NCI-H146 treated with DMSO at 0.1 percent for 48 hours (cell line): ENCODE measurements at regions not wholly inside any gene's neighbourhood (a gene's known extent, or its start where the extent isn't known, plus 50 kb on each side); places are given as distances from the start of the nearest gene placed in this dataset.

Source experiments
- DNase-seq: peaks from one replicate; lab custom pipeline; 2025; ENCODE audit not compliant: unreplicated experiment; lab: John Stamatoyannopoulos, UW

DNA sequence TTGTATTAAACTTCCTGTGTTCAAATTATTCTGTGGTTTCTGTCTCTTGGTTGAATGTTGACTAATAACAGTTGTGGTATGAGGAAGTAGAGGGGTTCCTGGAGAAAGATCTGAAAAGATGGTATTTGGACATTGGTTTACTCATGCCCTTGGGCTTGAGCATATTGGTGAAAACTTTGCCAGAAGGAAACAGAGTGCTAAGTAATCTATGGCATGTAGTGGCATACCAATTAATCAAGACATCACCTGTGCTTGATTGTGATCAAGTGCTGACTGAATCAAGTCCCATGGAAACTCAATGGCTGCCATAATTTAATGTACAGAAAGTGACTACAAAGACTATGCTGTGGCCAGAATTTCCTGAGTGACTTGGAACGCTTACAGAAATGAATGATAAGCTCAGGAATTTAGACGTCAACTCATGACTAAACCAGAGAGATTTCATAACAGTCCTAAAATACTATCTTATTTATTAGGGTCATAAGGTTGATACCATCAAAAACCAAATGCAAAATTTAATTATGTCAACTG is 2062.9 kb downstream of the ARAP2 start:
- DNase-seq: no peak

DNA sequence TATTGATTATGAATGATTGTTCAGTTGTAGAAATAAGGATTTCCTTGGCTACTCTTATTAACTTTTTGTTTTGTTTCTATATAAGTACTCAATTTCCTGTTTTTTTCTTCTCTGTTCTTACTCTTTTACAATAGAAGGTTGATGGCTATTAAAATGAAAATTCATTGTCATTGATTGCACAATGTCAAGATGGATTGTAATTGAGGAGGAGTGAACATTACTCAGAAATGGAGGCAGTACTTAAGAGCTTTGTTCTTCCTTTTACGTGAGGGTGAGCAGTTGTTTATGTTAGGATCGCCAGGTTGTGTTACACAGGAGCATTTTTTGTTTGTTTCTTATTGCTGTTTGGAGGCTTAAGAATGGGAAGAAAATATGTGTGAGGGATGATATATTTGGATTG is 2062.4 kb downstream of the ARAP2 start:
- no peak for DNase-seq

DNA sequence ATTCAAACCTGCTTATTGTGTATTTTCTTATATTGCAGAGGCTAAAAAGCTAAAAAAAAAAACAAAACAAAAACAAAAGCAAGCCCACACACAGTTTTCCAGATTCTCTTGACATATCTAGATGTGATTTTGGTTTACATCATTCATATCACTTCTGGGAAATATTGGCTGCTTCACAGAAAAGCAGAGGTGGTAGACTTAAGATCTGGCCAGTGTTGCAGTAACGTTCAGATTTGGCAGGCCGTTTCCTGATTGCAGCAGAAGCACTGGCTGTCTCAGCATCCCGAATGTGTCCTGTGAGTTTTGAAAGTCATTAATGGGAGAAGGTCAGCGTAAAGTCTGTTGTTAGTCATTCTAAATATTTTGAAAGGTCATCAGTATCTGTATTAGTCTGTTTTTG is 2062.0 kb downstream of the ARAP2 start:
- no peak for DNase-seq

DNA sequence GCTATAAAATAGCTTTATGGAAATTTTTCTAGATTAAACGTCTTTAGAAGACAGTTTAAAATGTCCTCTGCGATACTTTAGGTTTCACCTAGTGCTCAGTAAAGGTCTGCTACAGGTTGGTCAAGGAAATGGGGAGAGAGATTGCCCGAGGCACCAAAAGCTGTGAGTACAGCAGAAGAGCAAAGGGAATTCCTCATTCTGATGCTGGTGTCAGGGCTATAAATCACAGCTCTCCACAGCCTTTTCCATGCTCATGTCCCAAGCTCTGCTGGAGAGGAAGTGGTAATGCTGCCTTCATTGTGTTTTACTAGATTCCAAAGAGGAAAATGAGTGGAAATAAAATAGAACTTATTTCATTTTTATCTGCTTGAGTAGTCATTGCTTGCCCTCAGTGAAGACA is 2060.4 kb downstream of the ARAP2 start:
- DNase-seq: no peak

DNA sequence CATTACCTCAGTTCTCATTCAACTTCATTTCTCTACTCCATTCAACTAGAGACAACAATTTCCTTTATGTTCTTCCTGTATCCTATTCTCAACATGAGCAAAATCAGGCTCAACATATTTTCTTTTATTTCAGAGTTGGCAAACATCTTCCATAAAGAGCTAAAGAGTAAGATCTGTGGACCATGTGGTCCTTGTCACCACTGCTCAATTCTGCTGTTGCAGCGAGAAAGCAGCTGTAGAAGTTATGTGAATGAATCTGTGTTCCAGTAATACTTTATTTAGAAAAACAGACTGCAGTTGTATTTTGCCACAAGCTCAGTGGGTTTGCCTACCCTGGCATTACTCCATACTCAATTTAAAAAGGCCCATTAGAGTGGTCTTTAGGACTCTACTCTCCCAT is 2057.3 kb downstream of the ARAP2 start:
- DNase-seq: no peak

DNA sequence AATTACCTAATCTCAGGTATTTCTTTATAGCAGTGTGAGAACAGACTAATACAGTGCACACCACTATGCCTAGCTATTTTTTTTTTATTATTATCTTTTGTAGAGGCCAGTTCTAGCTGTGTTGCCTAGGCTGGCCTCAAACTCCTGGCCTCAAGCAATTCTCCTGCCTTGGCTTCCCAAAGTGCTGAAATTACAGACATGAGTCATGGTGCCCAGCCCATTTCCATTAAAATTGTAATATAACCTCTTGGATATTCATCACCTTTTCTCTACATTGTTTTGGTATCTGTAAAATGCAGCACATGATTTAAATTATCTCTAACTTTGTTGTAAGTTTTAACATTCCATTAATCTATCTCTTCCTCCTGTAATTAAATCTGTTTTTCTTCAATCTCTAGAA is 2052.9 kb downstream of the ARAP2 start:
- no peak for DNase-seq

DNA sequence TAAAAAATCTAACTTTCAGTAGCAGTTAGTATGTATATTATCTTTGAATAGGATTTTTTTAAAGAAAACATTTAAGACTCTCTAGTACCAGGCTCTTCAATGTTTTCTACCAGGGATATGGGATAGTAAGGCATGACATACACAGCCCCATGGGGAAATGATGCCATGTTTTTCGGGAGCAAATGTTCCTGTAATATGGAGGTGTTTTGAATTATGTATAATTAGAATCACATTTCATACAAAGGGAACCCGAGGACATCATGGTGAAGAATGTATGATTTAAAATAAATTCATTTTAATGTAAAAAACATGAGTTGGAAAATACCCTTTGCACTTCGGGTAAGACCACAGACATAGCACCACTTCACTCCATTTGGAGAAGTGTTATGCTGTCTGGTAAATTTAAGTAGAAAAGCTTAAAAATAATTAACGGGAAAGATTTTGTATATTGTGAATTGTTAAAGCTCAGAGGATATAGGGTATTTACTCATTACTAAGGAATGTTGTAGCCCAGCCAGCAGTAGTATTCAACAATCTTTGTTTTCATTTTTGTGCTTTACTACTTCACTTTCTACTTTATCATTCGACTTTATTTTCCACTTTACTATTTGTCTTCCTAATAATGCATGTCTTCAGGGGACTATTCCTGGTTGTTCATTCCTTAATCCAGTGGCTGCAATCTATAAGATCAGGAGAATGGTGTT is 2050.7 kb downstream of the ARAP2 start:
- no peak for DNase-seq

DNA sequence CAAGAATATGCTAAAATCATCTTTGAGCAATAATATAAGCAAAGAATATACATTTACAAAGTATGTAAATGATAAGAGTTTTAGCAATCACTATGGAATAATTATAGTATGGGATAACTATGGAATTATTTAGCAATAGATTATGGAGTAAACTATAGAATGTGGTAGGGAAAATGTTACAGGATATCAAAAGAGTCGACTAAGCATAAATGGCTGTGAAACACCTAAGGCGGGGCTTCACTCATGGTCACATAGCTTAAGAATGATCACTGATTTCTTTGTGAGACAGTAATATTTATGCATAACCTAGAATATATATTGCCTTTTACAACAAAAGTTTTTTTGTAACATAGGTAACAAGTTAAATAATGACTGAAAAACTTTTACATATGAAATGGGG is 2049.7 kb downstream of the ARAP2 start:
- DNase-seq: no peak

DNA sequence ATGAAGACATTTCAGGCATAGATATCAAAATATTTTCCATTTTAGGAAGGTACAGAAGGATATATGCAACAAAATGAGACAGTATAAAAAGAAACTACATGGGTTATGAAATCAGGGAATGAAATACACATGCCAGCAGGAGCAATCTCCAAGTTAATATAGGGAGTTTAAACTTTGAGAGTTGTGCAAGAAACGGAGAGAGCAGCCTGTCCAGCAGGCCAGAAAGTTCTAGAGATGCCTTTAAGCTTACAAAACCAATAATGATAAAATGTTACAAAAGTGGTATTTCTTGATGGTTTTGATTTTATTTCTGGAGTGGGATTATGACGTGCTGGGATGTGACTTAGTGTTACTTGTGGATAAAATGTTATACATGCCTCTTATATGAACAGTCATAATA is 2047.9 kb downstream of the ARAP2 start:
- no peak for DNase-seq

DNA sequence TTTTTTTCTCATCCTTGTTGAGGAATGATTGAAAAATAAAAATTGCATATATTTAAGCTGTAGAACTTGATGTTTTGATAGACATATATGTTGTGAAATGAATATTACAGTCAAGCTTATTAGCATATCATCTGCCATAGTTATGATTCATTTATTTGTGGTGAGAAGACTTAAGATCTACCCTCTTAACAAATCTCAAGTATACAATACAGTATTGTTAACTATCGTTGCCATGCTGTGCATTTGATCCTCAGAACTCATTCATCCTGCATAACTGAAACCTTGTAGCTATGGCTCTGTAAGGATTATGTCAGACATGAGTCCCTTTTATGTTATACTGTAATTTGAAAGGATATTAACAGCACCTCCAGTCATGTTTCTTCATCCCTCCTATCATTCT is 2045.3 kb downstream of the ARAP2 start:
- no peak for DNase-seq

DNA sequence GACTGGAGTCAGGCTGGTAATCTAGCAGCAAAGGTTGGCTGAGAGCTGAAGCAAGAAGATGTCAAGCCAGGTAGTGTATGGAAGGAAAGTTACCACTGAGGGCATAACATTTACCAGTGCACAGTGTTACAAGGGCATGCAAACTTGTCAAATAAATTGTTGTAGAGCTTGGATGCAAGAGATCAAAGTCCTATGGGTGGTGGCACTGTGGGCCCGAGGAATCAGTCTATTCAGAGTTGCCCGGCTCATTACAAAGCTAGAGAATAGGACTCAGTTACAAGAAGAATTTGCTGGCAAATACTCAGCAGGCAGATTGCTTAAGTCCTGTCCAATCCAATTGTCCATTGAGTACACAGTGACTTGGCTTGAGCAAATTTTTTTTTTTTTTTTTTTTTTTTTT is 2043.8 kb downstream of the ARAP2 start:
- no peak for DNase-seq

DNA sequence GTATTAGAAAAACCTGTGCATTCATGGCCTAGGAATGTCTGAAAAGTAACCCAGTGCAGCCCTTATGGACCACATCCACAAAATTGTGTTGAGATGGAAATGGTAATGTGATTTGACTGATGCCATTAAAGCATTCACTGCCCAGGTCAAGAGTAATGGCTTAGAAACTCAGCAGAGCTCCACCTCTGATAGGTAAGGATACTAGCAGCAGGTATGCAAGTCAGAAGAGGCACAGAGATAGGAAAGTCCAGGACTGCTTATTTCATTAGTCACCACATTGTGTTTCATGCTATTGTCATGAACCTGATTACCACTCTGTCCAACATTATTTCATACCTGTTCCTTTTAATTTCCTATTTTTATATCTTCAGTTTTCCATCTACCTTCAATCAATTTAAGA is 2042.2 kb downstream of the ARAP2 start:
- no peak for DNase-seq

DNA sequence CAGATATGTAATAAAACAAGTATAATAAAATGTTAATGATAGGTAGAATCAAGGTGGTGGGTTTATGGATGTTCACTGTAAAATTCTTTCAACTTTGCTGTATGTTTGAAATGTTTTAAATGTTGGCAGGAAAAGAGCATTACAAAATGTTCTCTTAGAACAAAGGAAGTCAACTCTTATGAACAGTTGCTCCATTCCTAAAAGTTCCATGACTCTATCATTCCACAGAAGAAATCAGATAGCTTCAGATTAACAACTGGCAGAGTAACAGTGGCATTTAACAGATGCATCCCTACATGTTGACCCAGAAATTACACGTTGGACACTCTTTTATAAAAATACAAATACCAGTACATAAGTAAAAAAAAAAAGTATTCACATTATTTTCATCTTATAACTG is 2023.7 kb downstream of the ARAP2 start:
- DNase-seq: no peak

DNA sequence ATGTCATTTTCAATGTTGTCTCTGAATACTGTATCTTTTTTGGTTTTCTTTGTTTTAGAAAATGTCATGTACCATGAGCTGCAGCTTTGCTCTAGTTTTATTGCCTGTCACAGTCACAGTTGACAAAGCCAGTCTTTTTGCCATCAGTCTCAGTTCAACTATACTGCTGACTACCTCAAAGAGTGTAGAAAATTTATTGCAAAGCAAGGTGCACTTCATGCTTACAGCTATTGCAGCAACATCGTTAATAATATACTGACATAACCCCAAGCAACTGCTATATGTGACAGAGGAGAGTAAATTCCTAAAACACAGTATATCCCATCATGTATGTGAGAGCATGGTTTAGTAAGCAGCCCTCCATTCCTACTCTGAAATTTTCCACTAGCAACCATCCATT is 2022.3 kb downstream of the ARAP2 start:
- DNase-seq: no peak

DNA sequence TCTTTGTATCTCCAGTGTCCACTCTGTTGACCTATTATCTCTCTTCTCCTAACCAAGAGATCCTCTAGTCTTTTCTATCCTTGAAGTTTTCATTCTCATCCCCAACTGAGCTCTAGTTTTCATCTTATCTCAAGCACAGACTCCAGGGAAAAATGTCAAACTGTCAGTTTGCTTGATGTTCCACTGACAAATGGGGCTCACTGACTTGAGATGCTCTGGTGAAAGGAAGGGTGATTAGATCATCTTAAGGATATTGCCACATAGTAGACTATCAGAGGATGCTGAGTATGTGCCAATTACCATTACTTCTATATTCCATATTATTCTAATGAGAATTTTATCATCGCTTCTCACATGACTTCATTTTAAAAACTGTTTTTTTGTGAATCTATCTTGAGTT is 2008.2 kb downstream of the ARAP2 start:
- DNase-seq: no peak

DNA sequence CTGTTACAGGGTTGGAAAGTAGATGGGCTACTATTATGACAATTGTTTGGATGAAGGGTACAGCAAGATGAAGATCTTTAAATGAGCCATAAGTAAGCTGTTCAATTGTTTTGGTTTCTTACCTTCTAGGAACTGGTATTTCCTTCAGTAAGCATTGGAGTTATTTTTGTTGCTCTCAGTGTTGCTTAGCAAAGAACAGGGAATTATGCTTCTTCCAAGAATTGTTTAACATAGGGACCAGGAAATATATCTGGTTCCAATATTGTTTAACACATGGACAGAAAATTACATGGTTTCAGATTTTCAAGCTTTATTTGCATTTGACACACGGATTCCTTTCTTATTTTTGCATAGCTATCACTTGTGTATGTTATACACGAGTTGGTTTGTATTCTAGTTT is 1999.0 kb downstream of the ARAP2 start:
- DNase-seq: no peak

DNA sequence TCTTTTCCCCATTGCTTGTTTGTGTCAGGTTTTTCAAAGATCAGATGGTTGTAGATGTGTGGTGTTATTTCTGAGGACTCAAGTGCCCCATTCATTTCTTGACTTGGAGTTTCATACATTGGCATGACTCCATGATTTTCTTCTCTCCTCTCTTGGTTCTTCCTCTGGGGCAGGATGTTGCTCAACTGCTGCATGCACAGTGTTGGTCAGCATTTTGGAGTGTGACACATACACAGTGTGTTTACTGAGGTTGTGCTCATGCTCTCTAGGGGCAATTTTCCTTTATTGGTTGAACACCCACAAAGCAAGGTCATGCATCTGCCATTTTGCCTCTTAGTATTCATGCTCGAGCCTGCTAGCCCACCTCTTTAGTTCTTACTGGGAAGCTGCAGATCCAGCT is 1993.8 kb downstream of the ARAP2 start:
- no peak for DNase-seq

DNA sequence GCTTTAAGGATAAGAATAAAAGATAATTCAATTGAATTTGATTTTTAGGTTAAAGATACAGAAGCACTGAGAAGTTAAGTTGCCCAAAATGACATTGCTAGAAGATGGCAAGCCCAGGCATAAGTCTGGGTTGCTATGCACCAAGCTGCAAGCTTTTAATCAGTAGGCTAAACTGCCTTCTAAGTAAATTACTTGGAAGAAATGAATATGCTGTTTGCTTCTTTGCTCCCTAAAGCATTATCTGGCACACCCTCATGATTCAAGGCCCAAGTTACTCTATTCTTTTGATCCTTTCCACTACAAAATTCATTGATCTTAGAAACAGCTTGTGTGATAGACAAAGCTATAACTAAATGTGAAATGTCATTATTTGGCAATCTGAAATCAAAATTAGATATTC is 1991.1 kb downstream of the ARAP2 start:
- DNase-seq: no peak

DNA sequence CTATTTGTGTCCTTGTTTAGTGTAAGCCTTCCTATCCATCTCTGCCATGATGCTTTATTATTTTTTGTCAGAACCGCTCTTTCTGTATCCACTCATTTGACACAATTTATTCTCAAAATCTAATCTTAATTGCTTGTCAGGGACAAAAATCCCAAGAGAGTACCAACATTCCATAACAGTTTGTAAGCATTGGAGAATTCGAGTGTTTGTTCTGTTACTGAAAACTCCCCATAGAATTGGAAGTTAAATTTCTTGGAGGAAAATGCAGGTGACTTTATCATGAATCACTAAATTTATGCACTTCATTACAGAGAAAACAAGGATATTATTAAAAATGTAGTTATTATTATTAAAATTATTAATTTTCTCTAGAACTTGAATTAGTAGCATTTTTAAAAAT is 1986.1 kb downstream of the ARAP2 start:
- no peak for DNase-seq

DNA sequence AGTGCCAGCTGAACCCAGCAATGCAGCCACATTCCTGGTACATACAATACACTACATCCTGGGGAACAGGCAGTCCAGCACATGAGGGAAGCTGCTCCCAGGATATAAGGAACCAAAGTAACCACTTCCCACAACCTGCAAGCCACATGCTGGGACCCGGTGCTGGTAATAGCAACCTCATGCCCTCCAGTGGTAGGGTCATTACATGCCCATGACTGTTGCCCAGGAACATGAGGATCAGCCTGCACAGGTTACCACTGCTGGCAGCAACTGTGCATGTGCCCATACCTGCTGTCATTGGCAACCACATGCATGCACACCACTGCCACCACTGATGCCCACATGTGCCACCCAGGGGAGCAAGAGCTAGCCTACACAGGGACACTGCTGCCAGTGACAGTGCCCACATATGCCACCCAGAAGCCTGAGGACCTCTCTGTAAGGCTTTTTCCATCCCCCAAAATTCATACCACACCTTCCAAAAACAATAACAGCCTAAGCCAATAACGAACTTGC is 1982.5 kb downstream of the ARAP2 start:
- DNase-seq: no peak

DNA sequence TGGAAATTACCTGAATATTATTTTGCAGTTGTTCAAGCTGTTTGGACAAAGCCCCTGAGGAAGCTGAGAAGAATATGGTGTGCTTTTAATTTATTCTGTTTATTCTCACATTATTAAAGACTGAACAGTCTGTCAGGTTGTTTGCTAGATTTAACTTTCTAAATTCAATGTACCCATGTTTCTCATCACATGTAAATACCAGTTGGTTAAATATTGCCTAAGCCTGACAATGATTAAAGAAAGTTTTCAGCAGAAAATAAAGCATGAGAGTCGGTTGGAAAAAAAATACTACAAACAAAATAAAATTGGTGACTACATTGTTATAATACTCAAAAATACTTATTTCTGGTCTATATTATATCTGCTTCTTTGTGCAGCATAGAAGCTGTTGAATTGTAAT is 1974.7 kb downstream of the ARAP2 start:
- DNase-seq: no peak

DNA sequence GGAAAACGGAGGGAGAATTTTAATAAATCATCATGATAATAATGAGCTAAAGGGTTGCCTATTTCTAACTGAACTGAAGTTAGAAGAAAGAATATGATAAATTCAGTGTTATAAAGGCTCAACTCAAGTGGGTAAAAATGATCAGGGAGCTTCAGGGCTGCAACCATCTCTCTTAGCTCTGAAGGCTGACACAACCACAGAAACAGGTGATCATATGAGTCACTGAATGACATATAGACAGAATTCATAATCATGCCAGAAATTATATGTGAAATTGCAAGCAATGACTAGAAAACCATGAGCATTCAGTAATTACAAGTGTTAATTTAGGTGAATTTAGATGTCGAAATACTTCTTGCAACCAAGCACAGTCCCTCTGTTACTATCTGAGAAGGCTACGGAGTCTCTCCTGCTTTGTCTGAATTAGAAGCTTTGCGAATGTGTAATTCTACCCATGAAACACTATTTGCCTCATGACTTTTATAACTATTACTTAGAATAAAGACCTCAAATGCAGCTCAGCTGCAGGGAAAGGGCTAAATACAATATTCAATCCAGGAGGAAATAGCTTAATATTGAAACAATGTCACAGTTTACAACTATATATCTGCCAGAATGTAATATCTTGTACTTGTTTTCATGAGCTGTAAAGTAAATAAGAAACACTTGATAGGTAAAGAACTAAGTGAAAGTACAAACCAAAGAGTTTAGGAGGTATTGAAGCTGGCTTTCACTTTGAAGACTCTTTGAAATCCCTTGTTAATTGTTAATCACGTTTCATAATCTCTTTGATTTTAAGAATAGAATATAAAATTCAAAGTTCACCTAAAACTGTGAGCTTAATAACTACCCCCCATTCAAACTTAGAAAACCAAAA is 1972.6 kb downstream of the ARAP2 start:
- no peak for DNase-seq
